GM12878 (cell line): ENCODE measurements at regions not wholly inside any gene's neighbourhood (a gene's known extent, or its start where the extent isn't known, plus 50 kb on each side); places are given as distances from the start of the nearest gene placed in this dataset.

Experiments
- ATF3 ChIP-seq: IDR thresholded peaks from 2 replicates; pipeline ENCODE4 v1.6.1; 2011; ENCODE audit warnings: low read depth, mild to moderate bottlenecking, low read length, moderate library complexity, borderline replicate concordance; ENCODE audit errors: extremely low read depth
- CBFB ChIP-seq: IDR thresholded peaks from 2 replicates; pipeline ENCODE4 v1.6.1; 2016; ENCODE audit warnings: antibody characterized with exemption, low read depth
- CBX3 ChIP-seq: fragments of 200-600 bp; sonication (generic); IDR thresholded peaks from 2 replicates; pipeline ENCODE4 v1.6.1; 2016; ENCODE audit warnings: low read depth, borderline replicate concordance
- E2F8 ChIP-seq: fragments of 450-650 bp; IDR thresholded peaks from 2 replicates; pipeline ENCODE4 v1.6.1; 2018; ENCODE audit warnings: mild to moderate bottlenecking, low read depth, moderate library complexity; ENCODE audit not compliant: partially characterized antibody
- HDGF ChIP-seq: fragments of 450-650 bp; IDR thresholded peaks from 2 replicates; pipeline ENCODE4 v1.6.1; 2016; ENCODE audit warnings: antibody characterized with exemption
- KDM1A ChIP-seq: fragments of 200-600 bp; sonication (generic); IDR thresholded peaks from 2 replicates; pipeline ENCODE4 v1.6.1; 2016; ENCODE audit warnings: borderline replicate concordance
- NFIC ChIP-seq: IDR thresholded peaks from 2 replicates; pipeline ENCODE4 v1.6.1; 2012; ENCODE audit warnings: low read depth, mild to moderate bottlenecking, inconsistent platforms, low read length, moderate library complexity
- NFYA ChIP-seq: IDR thresholded peaks from 2 replicates; pipeline ENCODE4 v1.6.1; 2011; ENCODE audit warnings: low read depth, mild to moderate bottlenecking, low read length, improper control_type of control experiment, borderline replicate concordance
- SPI1 ChIP-seq: IDR thresholded peaks from 2 replicates; pipeline ENCODE4 v1.6.1; 2011; ENCODE audit warnings: low read depth, mild to moderate bottlenecking, low read length, moderate library complexity, borderline replicate concordance; ENCODE audit not compliant: insufficient read depth
- SRF ChIP-seq, 2 experiments: IDR thresholded peaks; 2 replicates each; pipeline ENCODE4 v1.6.1; 2011; ENCODE audit warnings: low read depth in 2 of 2, low read length in 2 of 2, mild to moderate bottlenecking in 1 of 2, moderate library complexity in 1 of 2
- STAT1 ChIP-seq: fragments of 450-650 bp; conservative IDR thresholded peaks from 2 replicates; pipeline ENCODE4 v1.6.1; 2014; ENCODE audit warnings: antibody characterized with exemption, mild to moderate bottlenecking
- TCF12 ChIP-seq: IDR thresholded peaks from 2 replicates; pipeline ENCODE4 v1.6.1; 2011; ENCODE audit warnings: low read depth, mild to moderate bottlenecking, low read length
- TF ChIP-seq, protein P1 (sequence below): fragments of 450-650 bp; IDR thresholded peaks from 2 replicates; pipeline ENCODE4 v1.6.1; 2016; ENCODE audit warnings: mild to moderate bottlenecking, moderate library complexity, borderline replicate concordance
- TF ChIP-seq, protein P2 (sequence below): fragments of 450-650 bp; IDR thresholded peaks from 2 replicates; pipeline ENCODE4 v1.6.1; 2017; ENCODE audit warnings: mild to moderate bottlenecking

DNA sequence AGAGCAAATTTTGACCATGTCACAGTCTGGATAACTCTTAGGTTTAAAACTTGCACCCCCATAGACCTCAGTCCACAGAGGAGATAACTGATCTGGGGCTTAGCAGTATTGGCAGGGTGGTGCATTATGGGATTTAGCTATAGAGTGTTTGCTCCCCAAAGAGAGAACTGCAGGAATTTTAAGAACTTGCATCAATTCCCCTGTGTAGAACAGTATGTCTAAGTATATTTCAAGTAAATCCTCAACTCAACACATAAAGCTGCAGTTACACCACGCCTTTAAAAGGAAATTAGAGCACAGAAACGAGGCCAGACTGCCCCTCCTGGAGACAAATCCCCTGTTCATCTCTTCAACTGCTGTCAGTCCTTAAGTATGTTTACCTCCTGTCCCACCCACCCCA, 144.9 kb downstream of the TRMT11 start (continued):
- no peak for TF ChIP-seq CBX3
- no peak for TF ChIP-seq KDM1A
- no peak for TF ChIP-seq STAT1
- no peak for TF ChIP-seq SPI1
- TF ChIP-seq NFYA, result no peak
- TF ChIP-seq CBFB, result no peak
- TF ChIP-seq, protein P1, sequence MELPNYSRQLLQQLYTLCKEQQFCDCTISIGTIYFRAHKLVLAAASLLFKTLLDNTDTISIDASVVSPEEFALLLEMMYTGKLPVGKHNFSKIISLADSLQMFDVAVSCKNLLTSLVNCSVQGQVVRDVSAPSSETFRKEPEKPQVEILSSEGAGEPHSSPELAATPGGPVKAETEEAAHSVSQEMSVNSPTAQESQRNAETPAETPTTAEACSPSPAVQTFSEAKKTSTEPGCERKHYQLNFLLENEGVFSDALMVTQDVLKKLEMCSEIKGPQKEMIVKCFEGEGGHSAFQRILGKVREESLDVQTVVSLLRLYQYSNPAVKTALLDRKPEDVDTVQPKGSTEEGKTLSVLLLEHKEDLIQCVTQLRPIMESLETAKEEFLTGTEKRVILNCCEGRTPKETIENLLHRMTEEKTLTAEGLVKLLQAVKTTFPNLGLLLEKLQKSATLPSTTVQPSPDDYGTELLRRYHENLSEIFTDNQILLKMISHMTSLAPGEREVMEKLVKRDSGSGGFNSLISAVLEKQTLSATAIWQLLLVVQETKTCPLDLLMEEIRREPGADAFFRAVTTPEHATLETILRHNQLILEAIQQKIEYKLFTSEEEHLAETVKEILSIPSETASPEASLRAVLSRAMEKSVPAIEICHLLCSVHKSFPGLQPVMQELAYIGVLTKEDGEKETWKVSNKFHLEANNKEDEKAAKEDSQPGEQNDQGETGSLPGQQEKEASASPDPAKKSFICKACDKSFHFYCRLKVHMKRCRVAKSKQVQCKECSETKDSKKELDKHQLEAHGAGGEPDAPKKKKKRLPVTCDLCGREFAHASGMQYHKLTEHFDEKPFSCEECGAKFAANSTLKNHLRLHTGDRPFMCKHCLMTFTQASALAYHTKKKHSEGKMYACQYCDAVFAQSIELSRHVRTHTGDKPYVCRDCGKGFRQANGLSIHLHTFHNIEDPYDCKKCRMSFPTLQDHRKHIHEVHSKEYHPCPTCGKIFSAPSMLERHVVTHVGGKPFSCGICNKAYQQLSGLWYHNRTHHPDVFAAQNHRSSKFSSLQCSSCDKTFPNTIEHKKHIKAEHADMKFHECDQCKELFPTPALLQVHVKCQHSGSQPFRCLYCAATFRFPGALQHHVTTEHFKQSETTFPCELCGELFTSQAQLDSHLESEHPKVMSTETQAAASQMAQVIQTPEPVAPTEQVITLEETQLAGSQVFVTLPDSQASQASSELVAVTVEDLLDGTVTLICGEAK, result no peak
- TF ChIP-seq TCF12, result no peak
- TF ChIP-seq, protein P2, sequence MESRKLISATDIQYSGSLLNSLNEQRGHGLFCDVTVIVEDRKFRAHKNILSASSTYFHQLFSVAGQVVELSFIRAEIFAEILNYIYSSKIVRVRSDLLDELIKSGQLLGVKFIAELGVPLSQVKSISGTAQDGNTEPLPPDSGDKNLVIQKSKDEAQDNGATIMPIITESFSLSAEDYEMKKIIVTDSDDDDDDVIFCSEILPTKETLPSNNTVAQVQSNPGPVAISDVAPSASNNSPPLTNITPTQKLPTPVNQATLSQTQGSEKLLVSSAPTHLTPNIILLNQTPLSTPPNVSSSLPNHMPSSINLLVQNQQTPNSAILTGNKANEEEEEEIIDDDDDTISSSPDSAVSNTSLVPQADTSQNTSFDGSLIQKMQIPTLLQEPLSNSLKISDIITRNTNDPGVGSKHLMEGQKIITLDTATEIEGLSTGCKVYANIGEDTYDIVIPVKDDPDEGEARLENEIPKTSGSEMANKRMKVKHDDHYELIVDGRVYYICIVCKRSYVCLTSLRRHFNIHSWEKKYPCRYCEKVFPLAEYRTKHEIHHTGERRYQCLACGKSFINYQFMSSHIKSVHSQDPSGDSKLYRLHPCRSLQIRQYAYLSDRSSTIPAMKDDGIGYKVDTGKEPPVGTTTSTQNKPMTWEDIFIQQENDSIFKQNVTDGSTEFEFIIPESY, result no peak
- no peak for TF ChIP-seq HDGF
- TF ChIP-seq ATF3, result no peak
- TF ChIP-seq SRF (IDR thresholded peaks at IDR 0.05; ENCODE audit: low read depth in 2 of 2, low read length in 2 of 2), result no peak
- TF ChIP-seq E2F8, result no peak
- no peak for TF ChIP-seq NFIC
